NOMO-1 treated with DMSO at 0.1 percent for 48 hours (cell line): ENCODE measurements at regions not wholly inside any gene's neighbourhood (a gene's known extent, or its start where the extent isn't known, plus 50 kb on each side); places are given as distances from the start of the nearest gene placed in this dataset.
"Not testable (repeated sequence)": the region's sequence is repeated elsewhere in the genome, so short reads cannot be mapped to it uniquely, and the experiment has no call there.

Source experiments
- DNase-seq: peaks from one replicate; lab custom pipeline; 2025; ENCODE audit not compliant: unreplicated experiment; lab: John Stamatoyannopoulos, UW

GRCh38 chr16:29190553-29191431, 205.9 kb downstream of the LAT start:
- DNase-seq, result not testable (repeated sequence)

GRCh38 chr16:29188806-29189205, 204.0 kb downstream of the LAT start:
- DNase-seq, result not testable (repeated sequence)

- DNase-seq, result not testable (repeated sequence)
These were observed 201.7 kb downstream of the LAT start for GRCh38 chr16:29186306-29187220.

GRCh38 chr16:29185872-29186271, 201.0 kb downstream of the LAT start:
- not testable (repeated sequence) for DNase-seq

- DNase-seq, result peak; percentile 29
These were observed 200.0 kb downstream of the LAT start for GRCh38 chr16:29184738-29185438.

GRCh38 chr16:29182940-29183868, 198.4 kb downstream of the LAT start:
- DNase-seq, result not testable (repeated sequence)

- no peak for DNase-seq
These were observed 197.6 kb downstream of the LAT start for GRCh38 chr16:29182501-29182900.

GRCh38 chr16:29181921-29182411, 197.1 kb downstream of the LAT start:
- DNase-seq, result not testable (repeated sequence)

GRCh38 chr16:29181254-29181780, 196.5 kb downstream of the LAT start:
- DNase-seq, result not testable (repeated sequence)

- not testable (repeated sequence) for DNase-seq
These were observed 195.4 kb downstream of the LAT start for GRCh38 chr16:29180206-29180600.

- DNase-seq, result not testable (repeated sequence)
These were observed 194.8 kb downstream of the LAT start for GRCh38 chr16:29179401-29180205.

- DNase-seq, result not testable (repeated sequence)
These were observed 193.3 kb downstream of the LAT start for GRCh38 chr16:29177888-29178726.

GRCh38 chr16:29177203-29177887, 192.5 kb downstream of the LAT start:
- not testable (repeated sequence) for DNase-seq

GRCh38 chr16:29176822-29177202, 192.0 kb downstream of the LAT start:
- not testable (repeated sequence) for DNase-seq

GRCh38 chr16:29176154-29176470, 191.3 kb downstream of the LAT start:
- DNase-seq, result not testable (repeated sequence)

- DNase-seq, result not testable (repeated sequence)
These were observed 190.7 kb downstream of the LAT start for GRCh38 chr16:29175411-29176153.
